Rectal smooth muscle tissue (tissue), 1 donor: ENCODE measurements at regions not wholly inside any gene's neighbourhood (a gene's known extent, or its start where the extent isn't known, plus 50 kb on each side); places are given as distances from the start of the nearest gene placed in this dataset.
"Not testable (repeated sequence)": the region's sequence is repeated elsewhere in the genome, so short reads cannot be mapped to it uniquely, and the experiment has no call there.

Experiments used
- H3K27ac ChIP-seq: one replicate; pipeline ENCODE4 v1.7.0; 2013; ENCODE audit warnings: low read depth, low read length, inconsistent platforms
- H3K27me3 ChIP-seq: one replicate; pipeline ENCODE4 v1.7.0; 2013; ENCODE audit warnings: low read length; ENCODE audit not compliant: control insufficient read depth, insufficient read depth
- H3K36me3 ChIP-seq: one replicate; pipeline ENCODE4 v1.7.0; 2013; ENCODE audit warnings: low read length; ENCODE audit not compliant: control insufficient read depth, insufficient read depth
- H3K4me1 ChIP-seq: one replicate; pipeline ENCODE4 v1.7.0; 2013; ENCODE audit warnings: low read length; ENCODE audit not compliant: control insufficient read depth, insufficient read depth
- H3K4me3 ChIP-seq: one replicate; pipeline ENCODE4 v1.7.0; 2013; ENCODE audit warnings: low read length
- H3K9ac ChIP-seq: one replicate; pipeline ENCODE4 v1.7.0; 2013; ENCODE audit warnings: low read length

DNA sequence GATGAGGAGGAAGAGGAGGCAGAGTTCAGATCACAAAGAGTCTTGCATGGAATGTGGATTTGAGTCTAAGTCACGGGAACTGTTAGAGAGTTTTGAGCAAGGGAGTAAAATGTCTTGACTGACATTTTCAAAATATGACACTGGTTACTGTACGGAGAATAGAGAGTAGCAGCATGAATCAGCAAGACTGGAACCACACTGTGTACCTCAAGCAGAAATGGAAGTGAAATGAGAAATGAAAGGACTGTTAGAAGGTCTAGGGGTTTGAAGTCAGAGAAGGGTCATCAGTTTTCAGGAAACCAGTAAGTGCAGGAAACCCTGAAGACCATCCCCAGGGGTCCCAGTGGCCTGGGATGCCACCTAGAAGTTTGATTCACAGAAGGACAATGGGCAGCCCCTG lies 236.3 kb downstream of the GALC start:
- H3K27ac ChIP-seq = no peak overlapping the region
- no peak overlapping the region for H3K4me3 ChIP-seq
- no peaks in the 10 kb centered on the region for H3K4me1 ChIP-seq
- H3K36me3 ChIP-seq = no peaks in the 10 kb centered on the region
- H3K27me3 ChIP-seq = no peaks in the 10 kb centered on the region
- H3K9ac ChIP-seq = no peak overlapping the region

DNA sequence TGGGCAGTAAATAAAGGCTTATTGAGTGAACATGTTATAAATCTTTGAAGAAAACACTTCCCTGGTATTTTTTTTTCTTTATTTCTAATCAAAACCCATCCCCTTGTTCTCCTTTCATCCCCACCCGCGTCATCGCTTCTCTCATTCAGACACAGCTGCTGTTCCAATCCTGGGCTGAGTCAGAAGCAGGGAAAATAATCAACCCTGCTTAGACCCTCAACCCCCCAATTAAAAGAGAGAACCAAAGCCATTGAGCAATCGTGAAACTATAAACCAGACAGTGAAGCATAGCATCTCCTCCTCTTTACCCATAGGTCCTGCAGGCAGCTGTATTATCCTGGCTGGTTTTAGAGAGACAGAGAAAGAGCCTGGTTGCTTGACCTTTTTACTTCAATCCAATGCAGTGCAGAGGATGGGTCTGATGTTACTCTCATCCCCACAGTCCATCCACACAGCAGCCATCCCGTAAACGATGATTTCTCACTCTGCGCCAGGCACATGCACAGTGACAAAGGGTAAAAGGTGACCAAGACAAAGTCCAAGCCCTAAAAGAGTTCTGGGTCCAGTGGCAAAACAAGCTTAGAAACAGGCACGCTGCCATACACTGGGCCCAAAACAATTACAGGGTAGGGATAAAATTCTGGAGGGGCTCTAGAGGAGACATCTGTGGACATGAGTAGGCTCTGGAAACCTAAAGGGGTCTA lies 238.3 kb downstream of the GALC start:
- no peak overlapping the region for H3K9ac ChIP-seq
- no peaks in the 10 kb centered on the region for H3K4me1 ChIP-seq
- no peaks in the 10 kb centered on the region for H3K36me3 ChIP-seq
- no peak overlapping the region for H3K4me3 ChIP-seq
- no peak overlapping the region for H3K27ac ChIP-seq
- H3K27me3 ChIP-seq = no peaks in the 10 kb centered on the region

DNA sequence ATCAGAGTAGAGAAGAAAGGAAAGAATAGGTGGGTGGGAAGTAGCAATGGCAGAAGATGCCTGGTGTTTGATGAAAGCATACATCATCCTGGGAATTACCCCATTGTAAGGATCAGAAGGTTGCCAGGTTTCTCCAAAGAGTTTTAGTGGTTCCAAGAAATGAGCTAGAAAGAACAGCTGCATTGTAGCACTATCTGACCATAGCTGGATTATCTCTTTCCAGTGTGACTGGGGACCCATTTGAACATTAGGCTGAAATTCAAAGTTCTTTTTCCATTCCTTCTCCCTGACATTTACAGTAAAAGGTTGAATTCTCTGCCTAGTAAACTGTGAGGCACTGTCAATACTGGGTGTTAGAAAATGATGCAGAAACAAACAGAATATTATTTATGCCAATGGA lies 244.4 kb downstream of the GALC start:
- H3K36me3 ChIP-seq = no peaks in the 10 kb centered on the region
- H3K4me3 ChIP-seq = no peak overlapping the region
- no peaks in the 10 kb centered on the region for H3K4me1 ChIP-seq
- H3K9ac ChIP-seq = no peak overlapping the region
- H3K27ac ChIP-seq = no peak overlapping the region
- no peaks in the 10 kb centered on the region for H3K27me3 ChIP-seq

DNA sequence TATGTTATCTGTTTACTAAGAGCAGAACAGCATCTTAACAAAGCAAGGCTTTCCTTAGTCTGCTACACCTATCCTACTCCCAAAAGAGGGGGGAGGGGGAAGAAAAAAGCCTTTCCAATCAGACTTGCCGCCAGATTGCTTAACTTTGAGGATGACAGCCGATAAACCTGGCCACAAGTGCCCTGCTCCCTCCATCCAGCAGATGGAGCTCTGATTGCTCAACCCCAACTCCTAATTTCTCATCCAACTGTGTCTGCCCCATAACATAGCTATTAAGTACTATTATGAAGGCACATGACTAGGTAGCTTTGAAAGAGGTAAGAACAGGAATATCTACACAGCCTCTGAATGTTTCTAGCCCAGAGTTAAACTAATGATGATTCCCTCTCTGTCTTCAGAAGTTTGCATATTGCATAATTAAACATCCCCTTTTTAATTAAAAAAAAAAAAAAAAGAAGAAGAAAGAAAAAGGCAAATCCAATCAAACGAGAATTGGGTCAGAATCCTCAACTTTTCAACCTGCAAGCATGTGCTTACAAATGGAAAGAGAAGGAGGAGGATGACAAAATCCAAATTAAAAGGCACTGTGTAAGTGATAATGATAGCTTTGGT lies 247.4 kb downstream of the GALC start:
- Histone ChIP-seq H3K4me1 (no peaks in the 10 kb centered on the region), H3K27me3 (no peaks in the 10 kb centered on the region), H3K36me3 (no peaks in the 10 kb centered on the region), H3K4me3 (no peak overlapping the region), H3K9ac (no peak overlapping the region), H3K27ac (no peak overlapping the region)

DNA sequence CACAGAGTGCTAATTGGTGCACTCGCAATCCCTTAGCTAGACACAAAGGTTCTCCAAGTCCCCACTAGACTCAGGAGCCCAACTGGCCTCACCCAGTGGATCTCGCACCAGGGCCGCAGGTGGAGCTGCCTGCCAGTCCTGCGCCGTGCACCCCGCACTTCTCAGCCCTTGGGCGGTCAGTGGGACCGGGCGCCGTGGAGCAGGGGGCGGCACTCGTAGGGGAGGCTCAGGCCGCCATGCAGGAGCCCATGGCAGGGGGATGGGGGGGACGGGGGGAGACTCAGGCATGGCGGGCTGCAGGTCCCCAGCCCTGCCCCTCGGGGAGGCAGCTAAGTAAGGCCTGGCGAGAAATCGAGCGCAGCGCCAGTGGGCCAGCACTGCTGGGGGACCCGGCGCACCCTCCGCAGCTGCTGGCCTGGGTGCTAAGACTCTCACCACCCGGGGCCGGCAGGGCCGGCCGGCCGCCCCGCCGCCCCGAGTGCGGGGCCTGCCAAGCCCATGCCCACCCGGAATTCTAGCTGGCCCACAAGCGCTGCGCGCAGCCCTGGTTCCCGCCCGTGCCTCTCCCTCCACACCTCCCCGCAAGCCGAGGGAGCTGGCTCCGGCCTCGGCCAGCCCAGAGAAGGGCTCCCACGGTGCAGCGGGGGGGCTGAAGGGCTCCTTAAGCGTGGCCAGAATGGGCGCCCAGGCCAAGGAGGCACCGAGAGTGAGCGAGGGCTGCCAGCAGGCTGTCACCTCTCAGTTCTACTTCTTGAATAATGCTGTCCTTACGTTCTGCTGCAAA lies 258.2 kb downstream of the GALC start:
- H3K4me3 ChIP-seq, H3K4me1 ChIP-seq, H3K27ac ChIP-seq, H3K9ac ChIP-seq, H3K36me3 ChIP-seq, H3K27me3 ChIP-seq: not testable (repeated sequence)

DNA sequence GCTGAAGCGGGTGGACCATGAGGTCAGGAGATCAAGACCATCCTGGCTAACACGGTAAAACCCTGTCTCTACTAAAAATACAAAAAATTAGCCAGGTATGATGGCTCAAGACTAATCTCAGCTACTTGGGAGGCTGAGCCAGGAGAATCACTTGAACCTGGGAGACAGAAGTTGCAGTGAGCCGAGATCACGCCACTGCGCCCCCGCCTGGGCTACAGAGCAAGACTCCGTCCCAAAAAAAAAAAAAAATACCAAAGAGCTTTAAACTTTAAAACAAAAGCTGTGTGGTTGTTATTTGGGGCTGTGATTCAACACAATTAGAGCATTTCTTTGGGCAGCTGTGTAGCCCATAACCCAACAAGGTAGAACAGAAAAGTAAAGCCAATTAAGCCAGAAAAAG lies 259.9 kb downstream of the GALC start:
- not testable (repeated sequence) for H3K27me3 ChIP-seq, H3K9ac ChIP-seq, H3K27ac ChIP-seq, H3K4me3 ChIP-seq, H3K4me1 ChIP-seq, H3K36me3 ChIP-seq

DNA sequence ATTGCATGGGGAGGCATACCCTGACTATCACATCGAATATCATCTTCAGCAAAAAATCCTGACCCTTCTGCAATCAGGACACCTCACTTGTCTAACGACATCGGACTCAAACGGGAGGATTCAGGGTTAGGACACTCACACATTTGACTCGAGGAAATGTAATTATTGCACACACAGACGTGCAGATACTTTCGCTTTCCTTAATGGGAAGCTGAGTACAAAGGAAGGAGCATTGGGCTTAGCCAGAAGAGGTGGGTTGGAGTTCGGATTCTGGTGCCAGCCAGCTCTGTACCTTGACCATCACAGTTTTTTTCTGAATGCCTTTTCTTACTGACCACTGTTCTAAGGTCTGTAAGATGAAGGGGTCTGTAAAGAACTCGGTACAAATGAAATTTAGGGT lies 260.4 kb downstream of the GALC start:
- Histone ChIP-seq H3K4me3 (no peak overlapping the region), H3K27ac (no peak overlapping the region), H3K27me3 (no peaks in the 10 kb centered on the region), H3K9ac (no peak overlapping the region), H3K4me1 (no peaks in the 10 kb centered on the region), H3K36me3 (no peaks in the 10 kb centered on the region)

DNA sequence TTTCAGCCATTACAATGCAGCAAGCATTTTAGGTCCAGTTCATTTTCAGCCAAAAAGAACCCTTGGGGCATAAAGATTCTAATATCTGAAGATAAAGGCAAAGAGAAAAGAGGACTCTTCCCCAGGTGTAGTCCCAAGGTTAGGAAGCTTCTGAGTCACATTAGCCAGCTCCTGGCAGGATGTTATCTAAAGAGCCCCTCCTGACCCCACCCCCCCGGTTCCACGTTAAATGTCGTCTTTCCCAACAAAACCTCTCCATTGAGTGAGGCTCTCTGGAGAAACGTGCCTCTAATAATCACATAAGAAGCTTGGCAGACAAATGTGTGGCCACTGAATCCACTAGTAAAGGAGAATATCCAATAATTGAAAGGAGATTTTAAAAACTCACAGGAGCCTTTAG lies 267.7 kb downstream of the GALC start:
- H3K9ac ChIP-seq = no peak overlapping the region
- H3K4me3 ChIP-seq = no peak overlapping the region
- H3K4me1 ChIP-seq = no peaks in the 10 kb centered on the region
- no peaks in the 10 kb centered on the region for H3K27me3 ChIP-seq
- H3K36me3 ChIP-seq = no peaks in the 10 kb centered on the region
- no peak overlapping the region for H3K27ac ChIP-seq

DNA sequence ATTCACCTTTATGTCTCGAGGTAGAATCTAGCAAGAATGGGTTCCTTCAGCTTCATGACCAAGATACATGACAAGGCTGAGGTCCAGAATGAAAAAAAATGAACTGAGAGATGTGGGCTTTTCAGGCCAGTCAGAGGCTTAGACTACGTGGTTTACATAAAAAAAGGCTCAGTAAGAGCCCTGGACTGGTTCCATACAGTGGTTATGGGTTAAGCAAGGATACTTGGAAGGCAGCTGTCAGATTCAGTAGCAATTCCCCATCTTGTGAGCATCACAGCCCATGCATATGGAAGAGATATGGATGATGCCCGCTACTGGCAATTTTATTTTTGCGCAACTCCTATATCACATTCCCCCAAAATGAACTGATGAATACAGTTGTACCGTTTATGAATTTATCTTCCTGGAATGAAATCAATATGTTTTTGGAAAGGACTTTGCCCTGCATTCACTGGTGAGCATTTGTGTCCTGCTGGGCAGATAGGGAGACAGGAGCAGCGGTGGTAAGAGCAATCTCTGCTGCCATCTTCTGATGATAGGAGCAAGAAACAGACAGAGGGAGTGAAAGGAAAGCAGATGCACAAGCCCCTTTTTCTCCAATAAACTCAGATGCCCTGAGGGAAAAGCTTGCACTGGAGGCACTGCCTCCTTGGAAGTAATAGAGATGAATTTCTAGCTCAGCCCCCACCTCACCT lies 280.4 kb downstream of the GALC start:
- H3K4me3 ChIP-seq = no peak overlapping the region
- H3K36me3 ChIP-seq = no peaks in the 10 kb centered on the region
- no peak overlapping the region for H3K9ac ChIP-seq
- H3K27ac ChIP-seq = no peak overlapping the region
- no peaks in the 10 kb centered on the region for H3K27me3 ChIP-seq
- H3K4me1 ChIP-seq = no peaks in the 10 kb centered on the region

DNA sequence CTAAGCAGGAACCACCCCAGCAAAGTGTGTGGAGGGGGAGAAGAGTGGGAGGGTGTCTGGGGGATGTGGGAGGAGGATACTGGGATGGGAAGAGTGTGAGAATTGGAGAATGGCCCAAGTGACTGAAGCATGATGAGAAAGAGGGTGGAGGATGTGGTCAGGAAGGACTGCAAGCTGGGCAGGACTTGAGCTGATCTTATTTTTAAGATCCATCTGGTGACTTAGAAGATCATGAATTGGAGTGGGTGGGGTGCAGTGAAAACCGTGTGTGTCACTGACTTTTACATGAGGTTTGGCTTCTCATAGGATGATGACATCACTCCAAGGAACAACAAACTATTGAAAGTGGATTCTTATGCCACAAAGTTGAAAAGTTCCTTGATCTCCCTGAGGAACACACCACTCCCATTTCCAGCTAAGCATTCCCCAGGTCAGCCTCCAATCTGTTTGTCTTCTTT lies 287.5 kb downstream of the GALC start:
- Histone ChIP-seq H3K9ac (no peak overlapping the region), H3K36me3 (no peaks in the 10 kb centered on the region), H3K27ac (no peak overlapping the region), H3K4me3 (no peak overlapping the region), H3K27me3 (no peaks in the 10 kb centered on the region), H3K4me1 (no peaks in the 10 kb centered on the region)

DNA sequence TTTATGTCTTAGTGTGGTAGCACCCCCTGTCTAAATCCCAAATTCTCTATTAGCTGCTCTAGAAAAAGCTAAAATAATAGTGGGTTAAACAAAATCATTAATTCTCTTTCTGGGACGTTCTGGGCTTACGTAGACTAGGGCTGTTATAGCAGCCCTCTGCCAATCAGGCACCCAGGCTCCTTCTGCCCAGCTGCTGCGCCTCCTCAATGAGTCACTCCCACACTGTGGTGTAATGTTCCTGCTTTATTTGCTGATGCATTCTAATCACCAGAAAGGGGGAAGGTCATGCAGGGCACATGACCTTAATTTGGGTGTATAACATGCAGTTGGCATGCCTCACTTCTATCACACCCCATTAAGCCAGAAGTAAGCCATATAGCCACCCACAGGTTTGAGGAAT lies 294.5 kb downstream of the GALC start:
- Histone ChIP-seq H3K4me1 (no peaks in the 10 kb centered on the region), H3K27me3 (no peaks in the 10 kb centered on the region), H3K27ac (no peak overlapping the region), H3K9ac (no peak overlapping the region), H3K36me3 (no peaks in the 10 kb centered on the region), H3K4me3 (no peak overlapping the region)

DNA sequence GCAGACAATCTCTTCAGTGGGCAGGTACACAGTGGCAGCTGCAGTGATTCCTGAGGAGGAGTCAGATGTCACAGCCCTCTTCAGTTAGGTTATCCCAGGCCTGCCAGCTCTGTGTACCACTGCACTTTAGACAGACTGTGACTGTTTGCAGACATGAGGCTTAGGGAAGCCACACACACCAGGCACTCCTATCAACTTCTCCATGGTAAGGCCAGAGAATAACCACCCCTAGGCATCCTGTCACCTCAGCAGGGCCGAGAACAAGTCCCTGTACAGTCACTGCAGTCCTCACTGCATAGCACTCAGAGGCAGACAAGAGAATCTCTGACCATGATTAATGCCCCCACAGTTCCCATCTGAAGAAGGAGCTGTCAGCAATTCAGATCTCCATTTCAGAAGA lies 296.5 kb downstream of the GALC start:
- H3K36me3 ChIP-seq = no peaks in the 10 kb centered on the region
- H3K4me3 ChIP-seq = no peak overlapping the region
- no peaks in the 10 kb centered on the region for H3K4me1 ChIP-seq
- no peaks in the 10 kb centered on the region for H3K27me3 ChIP-seq
- no peak overlapping the region for H3K9ac ChIP-seq
- H3K27ac ChIP-seq = no peak overlapping the region
